GM21515 (cell line): ENCODE measurements at regions not wholly inside any gene's neighbourhood (a gene's known extent, or its start where the extent isn't known, plus 50 kb on each side); places are given as distances from the start of the nearest gene placed in this dataset.

Experiments used
- ATAC-seq: cut with Tn5 transposase; IDR thresholded peaks from one replicate; pipeline ENCODE4 v1.9.1; 2021; ENCODE audit not compliant: unreplicated experiment

GRCh38 chr18:78601349-78601748, 378.3 kb upstream of the SALL3 start:
- no peak for ATAC-seq

GRCh38 chr18:78601923-78602322, 377.7 kb upstream of the SALL3 start:
- no peak for ATAC-seq

DNA sequence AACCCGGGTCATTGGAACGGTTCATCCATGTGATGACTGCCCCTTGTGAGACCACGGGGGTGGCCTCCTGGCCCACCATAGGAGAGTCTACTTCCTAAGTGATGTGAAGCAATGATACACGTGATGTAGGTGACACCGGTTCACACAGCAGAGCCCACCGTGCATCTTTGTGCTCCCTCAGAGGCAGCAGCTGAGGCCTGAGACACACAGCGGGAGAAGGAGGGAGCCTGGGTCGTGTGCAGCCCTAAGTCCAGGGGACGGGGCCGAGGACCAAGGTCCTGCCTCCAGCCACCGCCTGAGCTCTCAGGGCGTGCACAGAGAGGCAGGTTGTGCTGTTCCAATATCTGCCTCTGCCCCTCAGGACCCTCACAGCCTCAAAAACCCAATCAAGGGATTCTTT, 377.2 kb upstream of the SALL3 start:
- ATAC-seq: no peak

- ATAC-seq: no peak
Measured at GRCh38 chr18:78603102-78603983, 376.3 kb upstream of the SALL3 start.

DNA sequence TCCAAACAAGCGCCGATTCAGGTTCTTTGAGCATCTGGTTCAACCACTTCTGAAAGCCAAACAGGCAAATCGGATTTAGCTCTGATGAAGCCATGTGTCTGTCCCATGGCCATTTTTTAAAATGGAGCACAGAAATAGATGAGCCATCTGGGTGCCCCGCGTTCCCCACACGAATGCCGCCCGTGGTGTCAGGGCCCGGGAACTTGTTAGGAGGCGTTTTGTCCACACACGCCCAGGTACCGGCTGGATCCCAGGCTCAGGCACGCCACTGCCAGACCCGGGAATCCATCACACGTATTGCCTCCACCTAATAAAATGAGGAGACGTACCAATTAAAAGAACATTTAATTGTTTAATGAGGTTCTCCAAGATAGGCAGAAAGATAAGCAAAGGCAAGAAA, 374.4 kb upstream of the SALL3 start:
- ATAC-seq: no peak

DNA sequence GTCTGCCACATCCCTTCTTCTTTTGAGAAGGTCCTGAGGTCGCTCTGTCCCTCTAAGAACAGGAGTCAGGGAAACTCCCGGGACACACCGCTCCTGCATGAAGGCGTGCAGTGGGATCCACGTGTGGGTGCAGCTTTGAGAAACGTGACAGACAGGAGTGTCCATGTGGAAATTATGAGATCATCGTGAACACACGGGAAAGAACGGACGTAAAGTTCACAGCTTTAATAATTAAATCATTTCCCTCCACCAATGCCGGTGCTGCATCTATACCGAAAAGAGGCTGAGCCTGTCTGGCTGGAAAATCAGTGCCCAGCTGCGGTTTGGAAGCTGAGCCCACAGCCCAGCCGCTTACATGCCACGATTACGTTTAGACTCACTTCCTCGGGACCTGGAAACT, 372.4 kb upstream of the SALL3 start:
- ATAC-seq: no peak

- ATAC-seq: no peak
Measured at GRCh38 chr18:78607784-78608183, 371.8 kb upstream of the SALL3 start.

DNA sequence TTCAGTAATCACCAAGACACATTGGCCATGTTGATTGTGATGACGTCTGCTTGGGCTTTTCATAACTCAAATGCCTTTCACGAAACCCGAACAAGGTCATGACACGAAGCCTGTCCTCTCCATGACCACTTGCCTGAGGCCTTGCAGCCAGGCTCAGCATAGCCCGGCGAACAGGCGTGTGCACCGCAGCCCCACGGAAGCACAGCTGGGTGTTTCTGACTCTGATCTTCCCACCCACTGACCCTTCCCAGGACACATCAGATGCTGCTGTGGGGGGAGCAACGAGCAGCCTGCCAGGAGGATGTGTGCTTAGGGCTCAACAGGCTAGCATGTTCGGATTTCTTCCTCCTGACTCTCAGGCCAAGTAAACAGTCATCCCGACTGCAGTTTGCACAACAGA, 369.4 kb upstream of the SALL3 start:
- ATAC-seq: no peak

GRCh38 chr18:78611201-78611800, 368.3 kb upstream of the SALL3 start:
- ATAC-seq: no peak

GRCh38 chr18:78611869-78612268, 367.7 kb upstream of the SALL3 start:
- no peak for ATAC-seq

DNA sequence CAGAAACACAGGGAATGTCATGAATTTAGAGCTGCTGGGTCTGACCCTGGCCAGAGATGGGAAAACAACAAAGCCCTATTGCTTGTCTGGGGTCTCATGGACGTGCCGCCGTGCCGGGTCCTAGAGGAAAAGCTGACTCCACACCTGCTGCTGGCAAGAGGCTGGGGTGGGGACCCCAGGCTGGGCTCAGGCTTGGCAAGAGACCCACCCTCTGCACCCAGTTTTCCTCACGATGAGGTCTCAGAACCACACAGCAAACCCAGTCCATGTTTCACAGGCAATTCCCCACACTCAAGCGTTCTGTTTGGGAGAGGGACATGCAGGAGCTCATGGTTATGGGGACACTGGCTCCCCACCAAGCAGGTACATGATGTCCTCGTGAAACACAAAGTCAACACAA, 367.3 kb upstream of the SALL3 start:
- ATAC-seq: no peak

DNA sequence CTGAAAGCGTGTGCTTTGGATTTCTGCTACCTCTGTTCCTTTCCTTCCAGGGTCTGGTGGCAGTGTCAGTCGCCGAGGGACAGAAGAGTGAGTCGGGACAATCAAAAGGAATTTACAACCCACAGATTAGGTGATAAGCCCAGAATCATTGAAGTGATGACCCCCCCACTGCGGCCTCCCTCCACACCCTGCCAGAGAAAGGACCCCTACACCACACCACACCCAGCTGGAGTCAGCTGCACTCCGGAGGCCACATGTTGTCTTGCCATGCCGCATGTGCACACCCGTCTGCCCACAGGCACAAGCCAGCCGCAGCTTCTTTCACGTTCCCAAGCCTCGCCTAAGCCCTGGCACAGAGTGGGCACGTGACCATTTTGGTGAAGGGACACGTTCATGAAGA, 366.8 kb upstream of the SALL3 start:
- ATAC-seq: no peak

DNA sequence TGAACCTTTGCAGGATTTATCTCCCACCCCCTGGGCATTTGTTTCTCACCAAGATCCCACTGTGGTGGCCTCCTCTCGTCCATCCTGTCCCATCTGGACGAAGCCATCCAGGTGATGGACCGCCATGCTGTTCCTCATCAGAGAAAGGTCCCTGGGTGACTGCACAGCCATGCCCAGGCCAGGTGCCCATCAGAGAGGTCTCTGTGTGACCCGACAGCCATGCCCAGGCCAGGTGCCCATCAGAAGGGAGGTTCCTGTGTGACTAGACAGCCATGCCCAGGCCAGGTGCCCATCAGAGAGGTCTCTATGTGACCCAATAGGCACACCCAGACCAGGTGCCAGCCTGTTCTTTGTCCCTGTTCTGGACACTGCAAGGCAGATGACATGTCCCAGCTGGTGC, 360.9 kb upstream of the SALL3 start:
- no peak for ATAC-seq

- no peak for ATAC-seq
Measured at GRCh38 chr18:78619854-78620253, 359.8 kb upstream of the SALL3 start.

DNA sequence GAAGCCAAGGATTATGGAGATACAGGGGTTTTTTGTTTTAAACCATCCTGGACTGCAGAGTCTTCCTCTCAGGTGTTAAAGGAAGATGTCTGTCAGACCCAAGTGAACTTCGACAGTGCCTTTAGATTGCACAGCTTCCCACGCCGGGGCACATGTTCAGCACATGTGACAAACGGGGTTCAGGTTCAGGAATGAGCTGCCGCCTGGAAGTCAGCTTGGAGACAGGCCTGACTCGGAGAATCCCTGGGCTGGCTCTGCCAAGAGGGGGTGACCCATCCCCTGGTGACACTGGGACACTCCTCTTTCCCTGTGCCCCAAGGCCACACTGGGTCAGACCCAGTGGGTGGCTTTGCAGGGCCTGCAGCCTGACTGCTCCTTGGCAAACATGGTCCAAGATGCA, 359.3 kb upstream of the SALL3 start:
- ATAC-seq: no peak

GRCh38 chr18:78621141-78621755, 358.4 kb upstream of the SALL3 start:
- ATAC-seq: no peak

- no peak for ATAC-seq
Measured at GRCh38 chr18:78622251-78622906, 357.2 kb upstream of the SALL3 start.

DNA sequence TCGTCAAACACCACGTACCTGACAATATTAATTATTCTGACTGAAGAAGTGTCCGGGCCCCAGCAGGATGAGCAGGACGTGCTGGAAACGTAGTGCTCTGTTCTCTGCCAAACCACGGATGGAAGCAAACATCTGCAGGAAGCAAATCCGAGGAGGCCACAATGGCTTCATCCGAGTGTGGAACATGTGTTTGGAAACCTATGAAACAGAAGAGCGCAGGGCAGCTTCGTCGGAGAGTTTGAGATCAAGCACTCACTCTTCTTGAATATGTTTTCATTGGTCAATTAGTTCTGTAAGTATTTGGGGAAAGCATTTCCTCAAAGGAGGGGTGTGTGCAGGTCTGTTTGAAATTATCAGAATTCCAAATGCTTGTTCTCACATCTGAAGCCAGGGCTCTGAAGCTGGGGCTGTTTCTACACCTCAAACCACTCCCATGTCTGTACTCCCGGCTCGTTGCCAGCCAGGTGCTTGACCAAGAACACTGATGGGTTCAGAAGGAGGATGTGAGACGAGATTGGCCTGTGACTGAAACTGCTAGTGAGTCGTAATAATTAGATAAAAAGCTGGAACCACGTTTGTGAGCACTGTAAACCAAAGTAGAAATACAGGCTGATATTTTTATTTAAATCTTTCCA, 356.6 kb upstream of the SALL3 start:
- no peak for ATAC-seq

- ATAC-seq: no peak
Measured at GRCh38 chr18:78624646-78625279, 354.9 kb upstream of the SALL3 start.

GRCh38 chr18:78625847-78626246, 353.8 kb upstream of the SALL3 start:
- no peak for ATAC-seq
